Ascending aorta (tissue), 2 donors: ENCODE measurements at regions not wholly inside any gene's neighbourhood (a gene's known extent, or its start where the extent isn't known, plus 50 kb on each side); places are given as distances from the start of the nearest gene placed in this dataset.

Experiments
- DNase-seq, 2 donors: peaks; one replicate each; pipeline ENCODE4 v3.0.0-alpha.2; 2019; ENCODE audit warnings: low spot score in 2 of 2
- H3K27ac ChIP-seq, 2 donors: fragments of 200-600 bp; sonication (generic); one replicate each; pipeline ENCODE4 v1.5.1; 2016 to 2017; ENCODE audit warnings: mild to moderate bottlenecking in 1 of 2
- H3K27me3 ChIP-seq: fragments of 200-600 bp; sonication (generic); one replicate; pipeline ENCODE4 v1.5.1; 2017
- H3K36me3 ChIP-seq, 2 donors: fragments of 200-600 bp; sonication (generic); one replicate each; pipeline ENCODE4 v1.5.1; 2016
- H3K4me1 ChIP-seq, 2 donors: fragments of 200-600 bp; sonication (generic); one replicate each; pipeline ENCODE4 v1.5.1; 2016 to 2017; ENCODE audit warnings: mild to moderate bottlenecking in 1 of 2
- H3K4me3 ChIP-seq, 2 donors: fragments of 200-600 bp; sonication (generic); one replicate each; pipeline ENCODE4 v1.5.1; 2016 to 2017; ENCODE audit warnings: mild to moderate bottlenecking in 1 of 2
- H3K9me3 ChIP-seq, 2 donors: fragments of 200-600 bp; sonication (generic); one replicate each; pipeline ENCODE4 v1.5.1; 2016
- CTCF ChIP-seq, 3 experiments: fragments of 200-600 bp in 2 of 3; fragments of 450-650 bp in 1 of 3; sonication (generic) in 2 of 3; IDR thresholded peaks; one replicate each; pipeline ENCODE4 v1.5.1; 2016 to 2019; ENCODE audit warnings: antibody characterized with exemption in 3 of 3, mild to moderate bottlenecking in 1 of 3, moderate library complexity in 1 of 3
- intact Hi-C: fragments of 100-400 bp; cut with DNase I; formaldehyde crosslinking; loops from one replicate; pipeline ENCODE4 v1.15.1; 2023

GRCh38 chr18:40987581-40987980 is 967.5 kb upstream of the PIK3C3 start:
- TF ChIP-seq CTCF (IDR thresholded peaks at IDR 0.05), result no peak
- Histone ChIP-seq H3K27ac (no peak overlapping the region), H3K27me3 (no peaks in the 10 kb centered on the region), H3K4me3 (no peak overlapping the region), H3K36me3 (no peaks in the 10 kb centered on the region), H3K9me3 (no peaks in the 10 kb centered on the region), H3K4me1 (no peaks in the 10 kb centered on the region)
- intact Hi-C loops, result no loop called here
- DNase-seq, result no peak

GRCh38 chr18:40985436-40985835 is 969.6 kb upstream of the PIK3C3 start:
- TF ChIP-seq CTCF (IDR thresholded peaks at IDR 0.05), result no peak
- Histone ChIP-seq H3K9me3 (no peaks in the 10 kb centered on the region), H3K4me1 (no peaks in the 10 kb centered on the region), H3K27ac (no peak overlapping the region), H3K36me3 (no peaks in the 10 kb centered on the region), H3K27me3 (no peaks in the 10 kb centered on the region), H3K4me3 (no peak overlapping the region)
- intact Hi-C loops, result no loop called here
- DNase-seq, result no peak

GRCh38 chr18:40984856-40985255 is 970.2 kb upstream of the PIK3C3 start:
- intact Hi-C loops, result no loop called here
- TF ChIP-seq CTCF (IDR thresholded peaks at IDR 0.05), result no peak
- Histone ChIP-seq H3K27me3 (no peaks in the 10 kb centered on the region), H3K4me1 (no peaks in the 10 kb centered on the region), H3K9me3 (no peaks in the 10 kb centered on the region), H3K27ac (no peak overlapping the region), H3K36me3 (no peaks in the 10 kb centered on the region), H3K4me3 (no peak overlapping the region)
- DNase-seq, result no peak

- TF ChIP-seq CTCF (IDR thresholded peaks at IDR 0.05), result no peak
These were observed 971.2 kb upstream of the PIK3C3 start for GRCh38 chr18:40983835-40984234.

GRCh38 chr18:40980171-40980570 is 974.9 kb upstream of the PIK3C3 start:
- Histone ChIP-seq H3K4me1 (no peaks in the 10 kb centered on the region), H3K27me3 (no peaks in the 10 kb centered on the region), H3K9me3 (no peaks in the 10 kb centered on the region), H3K27ac (no peak overlapping the region), H3K36me3 (no peaks in the 10 kb centered on the region), H3K4me3 (no peak overlapping the region)
- no peak for TF ChIP-seq CTCF (IDR thresholded peaks at IDR 0.05)
- intact Hi-C loops, result no loop called here
- no peak for DNase-seq

More at GRCh38 chr18:40983835-40984234, 971.2 kb upstream of the PIK3C3 start:
- Histone ChIP-seq H3K9me3 (no peaks in the 10 kb centered on the region), H3K27ac (no peak overlapping the region), H3K4me1 (no peaks in the 10 kb centered on the region), H3K4me3 (no peak overlapping the region), H3K36me3 (no peaks in the 10 kb centered on the region), H3K27me3 (no peaks in the 10 kb centered on the region)
- intact Hi-C loops, result no loop called here
- no peak for DNase-seq

GRCh38 chr18:40976050-40976449 is 979.0 kb upstream of the PIK3C3 start:
- H3K4me1 ChIP-seq, result no peaks in the 10 kb centered on the region
- no peak for DNase-seq
- intact Hi-C loops, result no loop called here
- no peak overlapping the region for H3K27ac ChIP-seq
- no peaks in the 10 kb centered on the region for H3K36me3 ChIP-seq
- no peaks in the 10 kb centered on the region for H3K27me3 ChIP-seq
- no peak overlapping the region for H3K4me3 ChIP-seq
- TF ChIP-seq CTCF (IDR thresholded peaks at IDR 0.05), result no peak
- H3K9me3 ChIP-seq, result no peaks in the 10 kb centered on the region
